B cell (primary cell): ENCODE measurements at regions not wholly inside any gene's neighbourhood (a gene's known extent, or its start where the extent isn't known, plus 50 kb on each side); places are given as distances from the start of the nearest gene placed in this dataset.

Experiments used
- ATAC-seq: fragments of 200-7000 bp; cut with Tn5 transposase; one replicate; pipeline ENCODE4 v1.10.0; 2021; ENCODE audit warnings: low read depth, mild to moderate bottlenecking, moderate number of reproducible peaks, moderate library complexity
- CTCF ChIA-PET: fragments of 350-600 bp; sonication (Branson Sonifier 250); formaldehyde crosslinking; loops from one replicate; lab custom pipeline; 2021; ENCODE audit warnings: antibody characterized with exemption, inconsistent platforms; lab: Charles Lee
- POLR2A ChIA-PET: fragments of 350-600 bp; sonication (Branson Sonifier 250); formaldehyde crosslinking; loops from one replicate; lab custom pipeline; 2021; ENCODE audit warnings: antibody characterized with exemption; lab: Charles Lee
- DNase-seq: peaks from one replicate; pipeline ENCODE4 v3.0.0; 2013
- H2AFZ ChIP-seq: 2 replicates; pipeline ENCODE4 v1.6.1; 2012; ENCODE audit warnings: mild to moderate bottlenecking, low read depth, low read length; ENCODE audit not compliant: insufficient read depth, poor library complexity, severe bottlenecking
- H3K27ac ChIP-seq, 2 donors: 1 replicate in 1 of 2; 2 replicates in 1 of 2; pipeline ENCODE4 v1.5.1; 2012 to 2013; ENCODE audit warnings: low read length in 2 of 2, mild to moderate bottlenecking in 2 of 2, moderate library complexity in 1 of 2
- H3K27me3 ChIP-seq, 4 experiments: fragments of 200-600 bp in 1 of 4; sonication (generic) in 1 of 4; replicated peaks in 1 of 4; 1 replicate in 2 of 4; 2 replicates in 2 of 4; pipeline versions ENCODE4 v1.6.1 to v1.7.0; 2013 to 2016; ENCODE audit warnings: low read length in 3 of 4, mild to moderate bottlenecking in 2 of 4, mixed read lengths in 1 of 4, moderate library complexity in 1 of 4; ENCODE audit not compliant: insufficient read depth in 4 of 4, control insufficient read depth in 3 of 4; ENCODE audit errors: control extremely low read depth in 1 of 4
- H3K36me3 ChIP-seq, 2 experiments: replicated peaks in 1 of 2; 1 replicate in 1 of 2; 2 replicates in 1 of 2; pipeline versions ENCODE4 v1.6.1 to v1.7.1; 2013; ENCODE audit warnings: low read length in 1 of 2; ENCODE audit not compliant: insufficient read depth in 2 of 2, control insufficient read depth in 1 of 2; ENCODE audit errors: control extremely low read depth in 1 of 2, extremely low read depth in 1 of 2
- H3K4me1 ChIP-seq, 2 donors: fragments of 200-600 bp in 1 of 2; sonication (generic) in 1 of 2; 1 replicate in 1 of 2; 2 replicates in 1 of 2; pipeline versions ENCODE4 v1.5.1 to v1.6.1; 2013 to 2017; ENCODE audit warnings: low read length in 2 of 2; ENCODE audit not compliant: control insufficient read depth in 2 of 2, insufficient read depth in 2 of 2
- H3K4me2 ChIP-seq: replicated peaks from 2 replicates; pipeline ENCODE3; 2012; ENCODE audit warnings: mild to moderate bottlenecking, low read depth, low read length; ENCODE audit not compliant: poor library complexity, severe bottlenecking
- H3K4me3 ChIP-seq, 5 experiments: fragments of 200-600 bp in 1 of 5; sonication (generic) in 1 of 5; 1 replicate in 3 of 5; 2 replicates in 2 of 5; pipeline versions ENCODE4 v1.5.1 to v1.7.0; 2011 to 2016; ENCODE audit warnings: low read length in 4 of 5, mild to moderate bottlenecking in 4 of 5, low read depth in 2 of 5, control low read depth in 1 of 5, moderate library complexity in 1 of 5; ENCODE audit not compliant: insufficient read depth in 1 of 5; ENCODE audit errors: control extremely low read depth in 1 of 5, extremely low read depth in 1 of 5
- H3K79me2 ChIP-seq: fragments of 200-600 bp; sonication (generic); one replicate; pipeline ENCODE4 v1.6.0; 2016; ENCODE audit warnings: low read length; ENCODE audit not compliant: control insufficient read depth, insufficient read depth
- H3K9ac ChIP-seq: fragments of 200-600 bp; sonication (generic); 2 replicates; pipeline ENCODE4 v1.6.1; 2017; ENCODE audit warnings: mild to moderate bottlenecking, low read length, moderate library complexity
- H3K9me3 ChIP-seq, 3 donors: one replicate each; pipeline versions ENCODE4 v1.6.1 to v1.7.1; 2013; ENCODE audit warnings: low read length in 2 of 3; ENCODE audit not compliant: control insufficient read depth in 2 of 3, insufficient read depth in 1 of 3; ENCODE audit errors: control extremely low read depth in 1 of 3
- H4K20me1 ChIP-seq: 2 replicates; pipeline ENCODE4 v1.6.0; 2012; ENCODE audit warnings: mild to moderate bottlenecking, low read length; ENCODE audit not compliant: insufficient read depth, control insufficient read depth, poor library complexity, severe bottlenecking
- H3K27ac Mint-ChIP-seq: one replicate; pipeline ENCODE4 v1.8.0; 2021; ENCODE audit warnings: mixed read lengths
- H3K27me3 Mint-ChIP-seq: one replicate; pipeline ENCODE4 v1.8.0; 2021; ENCODE audit warnings: mixed read lengths
- H3K4me1 Mint-ChIP-seq: one replicate; pipeline ENCODE4 v1.8.0; 2021; ENCODE audit warnings: mixed read lengths
- H3K4me3 Mint-ChIP-seq: one replicate; pipeline ENCODE4 v1.8.0; 2021; ENCODE audit warnings: mixed read lengths
- H3K9me3 Mint-ChIP-seq: one replicate; pipeline ENCODE4 v1.8.0; 2022; ENCODE audit warnings: mixed read lengths; ENCODE audit not compliant: insufficient read depth
- EZH2 ChIP-seq: IDR thresholded peaks from 2 replicates; pipeline ENCODE4 v1.6.1; 2012; ENCODE audit warnings: borderline replicate concordance, low read depth, mild to moderate bottlenecking, moderate library complexity, low read length; ENCODE audit not compliant: insufficient read depth, poor library complexity, severe bottlenecking
- WGBS: methylation state at CpG from one replicate; pipeline ENCODE4 v1.1.5; 2013; ENCODE audit warnings: missing lambda C conversion rate; ENCODE audit not compliant: insufficient coverage; 5-methylcytosine and 5-hydroxymethylcytosine counted together
- intact Hi-C: fragments of 100-400 bp; cut with micrococcal nuclease; formaldehyde crosslinking; loops from one replicate; pipeline ENCODE4 v1.10.0; 2022
- TF ChIP-seq, protein P1 (sequence below): fragments of 200-600 bp; IDR thresholded peaks from one replicate; pipeline ENCODE4 v1.8.0; 2022; ENCODE audit warnings: antibody characterized with exemption, mild to moderate bottlenecking

GRCh38 chr3:74137790-74138189 is 476.7 kb downstream of the CNTN3 start:
- Mint-ChIP-seq H3K9me3 (no peaks in the 10 kb centered on the region), H3K4me1 (no peaks in the 10 kb centered on the region), H3K27me3 (no peaks in the 10 kb centered on the region), H3K27ac (no peak overlapping the region), H3K4me3 (no peak overlapping the region)
- no peak overlapping the region for H3K4me2 ChIP-seq
- CTCF ChIA-PET = no interaction called here
- no peak for DNase-seq
- TF ChIP-seq EZH2 = no peak
- TF ChIP-seq, protein P1, sequence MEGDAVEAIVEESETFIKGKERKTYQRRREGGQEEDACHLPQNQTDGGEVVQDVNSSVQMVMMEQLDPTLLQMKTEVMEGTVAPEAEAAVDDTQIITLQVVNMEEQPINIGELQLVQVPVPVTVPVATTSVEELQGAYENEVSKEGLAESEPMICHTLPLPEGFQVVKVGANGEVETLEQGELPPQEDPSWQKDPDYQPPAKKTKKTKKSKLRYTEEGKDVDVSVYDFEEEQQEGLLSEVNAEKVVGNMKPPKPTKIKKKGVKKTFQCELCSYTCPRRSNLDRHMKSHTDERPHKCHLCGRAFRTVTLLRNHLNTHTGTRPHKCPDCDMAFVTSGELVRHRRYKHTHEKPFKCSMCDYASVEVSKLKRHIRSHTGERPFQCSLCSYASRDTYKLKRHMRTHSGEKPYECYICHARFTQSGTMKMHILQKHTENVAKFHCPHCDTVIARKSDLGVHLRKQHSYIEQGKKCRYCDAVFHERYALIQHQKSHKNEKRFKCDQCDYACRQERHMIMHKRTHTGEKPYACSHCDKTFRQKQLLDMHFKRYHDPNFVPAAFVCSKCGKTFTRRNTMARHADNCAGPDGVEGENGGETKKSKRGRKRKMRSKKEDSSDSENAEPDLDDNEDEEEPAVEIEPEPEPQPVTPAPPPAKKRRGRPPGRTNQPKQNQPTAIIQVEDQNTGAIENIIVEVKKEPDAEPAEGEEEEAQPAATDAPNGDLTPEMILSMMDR = no peak
- intact Hi-C loops = no loop called here
- no peak overlapping the region for H3K27ac ChIP-seq
- no peak for ATAC-seq
- H3K36me3 ChIP-seq = no peaks in the 10 kb centered on the region
- H3K9ac ChIP-seq = no peak overlapping the region
- H3K79me2 ChIP-seq = no peaks in the 10 kb centered on the region
- no peaks in the 10 kb centered on the region for H3K4me1 ChIP-seq
- H3K4me3 ChIP-seq = no peak overlapping the region
- H2AFZ ChIP-seq = no peak overlapping the region
- H4K20me1 ChIP-seq = no peaks in the 10 kb centered on the region
- POLR2A ChIA-PET = no interaction called here
- no peaks in the 10 kb centered on the region for H3K27me3 ChIP-seq
- H3K9me3 ChIP-seq = peaks cover 0 to 4% (median 0%) of the 10 kb centered on the region in 3 donors

DNA sequence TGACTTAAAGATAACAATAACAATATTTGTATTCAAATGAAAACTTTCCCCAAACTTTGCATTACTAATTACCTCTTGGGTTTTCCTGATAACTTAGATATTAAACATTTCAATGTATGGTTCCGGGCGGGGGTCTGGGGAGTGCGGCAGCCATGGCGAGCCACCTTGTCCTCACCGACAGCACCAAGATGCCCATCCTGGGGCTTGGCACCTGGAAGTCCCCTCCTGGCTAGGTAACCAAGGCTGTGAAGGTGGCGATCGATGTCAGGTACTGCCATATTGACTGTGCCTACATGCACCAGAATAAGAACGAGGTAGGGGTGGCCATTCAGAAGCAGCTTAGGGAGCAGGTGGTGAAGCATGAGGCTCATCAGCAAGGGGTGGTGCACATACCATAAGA is 478.7 kb downstream of the CNTN3 start:
- H3K9me3 ChIP-seq = peaks cover 0 to 14% (median 0%) of the 10 kb centered on the region in 3 donors
- H3K27me3 Mint-ChIP-seq = no peaks in the 10 kb centered on the region
- no peak overlapping the region for H3K9ac ChIP-seq
- no peaks in the 10 kb centered on the region for H3K4me1 Mint-ChIP-seq
- intact Hi-C loops = no loop called here
- POLR2A ChIA-PET = no interaction called here
- no peak for DNase-seq
- no peaks in the 10 kb centered on the region for H3K9me3 Mint-ChIP-seq
- no peaks in the 10 kb centered on the region for H4K20me1 ChIP-seq
- no peak overlapping the region for H2AFZ ChIP-seq
- no peak overlapping the region for H3K4me2 ChIP-seq
- CTCF ChIA-PET = no interaction called here
- no peak overlapping the region for H3K27ac Mint-ChIP-seq
- no peaks in the 10 kb centered on the region for H3K27me3 ChIP-seq
- no peak overlapping the region for H3K4me3 ChIP-seq
- no peaks in the 10 kb centered on the region for H3K36me3 ChIP-seq
- no peak for TF ChIP-seq EZH2
- TF ChIP-seq, protein P1 = no peak
- 95% methylated on average over 8 of the region's 8 CpGs for WGBS
- H3K4me1 ChIP-seq = no peaks in the 10 kb centered on the region
- no peak overlapping the region for H3K4me3 Mint-ChIP-seq
- H3K79me2 ChIP-seq = no peaks in the 10 kb centered on the region
- no peak for ATAC-seq
- no peak overlapping the region for H3K27ac ChIP-seq
